ENCODE measurements at regions not wholly inside any gene's neighbourhood (a gene's known extent, or its start where the extent isn't known, plus 50 kb on each side); places are given as distances from the start of the nearest gene placed in this dataset.
"Not testable (repeated sequence)": the region's sequence is repeated elsewhere in the genome, so short reads cannot be mapped to it uniquely, and the experiment has no call there.

DNA sequence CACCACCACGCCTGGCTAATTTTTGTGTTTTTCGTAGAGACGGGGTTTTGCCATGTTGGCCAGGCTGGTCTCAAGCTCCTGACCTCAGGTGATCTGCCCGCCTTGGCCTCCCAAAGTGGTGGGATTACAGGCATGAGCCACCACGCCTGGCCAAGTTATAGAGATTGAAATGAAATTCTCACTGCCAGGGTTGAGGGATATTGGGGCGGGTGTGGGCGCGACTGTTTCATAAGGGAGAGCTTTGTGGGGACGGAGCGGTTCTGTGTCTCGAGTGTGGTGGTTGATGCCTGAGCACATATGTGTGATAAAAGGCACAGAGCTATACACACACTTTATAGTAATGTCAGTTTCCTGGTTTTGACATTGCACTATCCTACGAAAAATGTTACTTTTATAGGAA is 361.0 kb upstream of the HS6ST1 start:
- TF ChIP-seq, protein P1, sequence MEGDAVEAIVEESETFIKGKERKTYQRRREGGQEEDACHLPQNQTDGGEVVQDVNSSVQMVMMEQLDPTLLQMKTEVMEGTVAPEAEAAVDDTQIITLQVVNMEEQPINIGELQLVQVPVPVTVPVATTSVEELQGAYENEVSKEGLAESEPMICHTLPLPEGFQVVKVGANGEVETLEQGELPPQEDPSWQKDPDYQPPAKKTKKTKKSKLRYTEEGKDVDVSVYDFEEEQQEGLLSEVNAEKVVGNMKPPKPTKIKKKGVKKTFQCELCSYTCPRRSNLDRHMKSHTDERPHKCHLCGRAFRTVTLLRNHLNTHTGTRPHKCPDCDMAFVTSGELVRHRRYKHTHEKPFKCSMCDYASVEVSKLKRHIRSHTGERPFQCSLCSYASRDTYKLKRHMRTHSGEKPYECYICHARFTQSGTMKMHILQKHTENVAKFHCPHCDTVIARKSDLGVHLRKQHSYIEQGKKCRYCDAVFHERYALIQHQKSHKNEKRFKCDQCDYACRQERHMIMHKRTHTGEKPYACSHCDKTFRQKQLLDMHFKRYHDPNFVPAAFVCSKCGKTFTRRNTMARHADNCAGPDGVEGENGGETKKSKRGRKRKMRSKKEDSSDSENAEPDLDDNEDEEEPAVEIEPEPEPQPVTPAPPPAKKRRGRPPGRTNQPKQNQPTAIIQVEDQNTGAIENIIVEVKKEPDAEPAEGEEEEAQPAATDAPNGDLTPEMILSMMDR (IDR thresholded peaks at IDR 0.05; ENCODE audit: low read depth, low read length, poor library complexity, severe bottlenecking): not testable (repeated sequence)
- TF ChIP-seq EZH2phosphoT487 (IDR thresholded peaks at IDR 0.05; ENCODE audit: borderline replicate concordance, low read length): not testable (repeated sequence)

All from DOHH2 (cell line).